Left cardiac atrium (tissue), 4 donors: ENCODE measurements at regions not wholly inside any gene's neighbourhood (a gene's known extent, or its start where the extent isn't known, plus 50 kb on each side); places are given as distances from the start of the nearest gene placed in this dataset.
A peak's percentile ranks its signal among the peaks of the same experiment; 100 is the strongest.

ENCODE experiments used
- ATAC-seq, 2 donors: fragments of 200-7000 bp; cut with Tn5 transposase; one replicate each; pipeline ENCODE4 v1.9.1; 2020; ENCODE audit warnings: mild to moderate bottlenecking in 2 of 2, moderate library complexity in 2 of 2
- DNase-seq: peaks from one replicate; pipeline ENCODE4 v3.0.0-alpha.2; 2020
- intact Hi-C, 2 donors: fragments of 100-400 bp; cut with DNase I; formaldehyde crosslinking; loops; one replicate each; pipeline versions ENCODE4 v1.14.1 to v1.15.1; 2022 to 2023
- microRNA-seq, 2 donors: library from miRNA; unstranded; fragments of <30 nt; microRNA quantifications; one replicate each; pipeline ENCODE4 v1.2.0, GENCODE V29; 2020
- donor health status: DM: no; HTN: yes; CAD: no.
- donor health status: DM: no; HTN: yes; CAD: no; lungs with severe emphysema.
- donor health status: DM: yes; HTN: yes; CAD: no.
- donor health status: Dilated cardiomyopathy.

- intact Hi-C loops, result no loop called here
- DNase-seq (no peak), ATAC-seq (no peak)
Observed at GRCh38 chr2:65500310-65501040, 68.1 kb upstream of the SPRED2 start.

- intact Hi-C loops, result no loop called here
- no peak for ATAC-seq
Observed at GRCh38 chr2:65499216-65499615, 66.8 kb upstream of the SPRED2 start.

GRCh38 chr2:65498396-65498795 lies 66.0 kb upstream of the SPRED2 start:
- no peak for DNase-seq
- intact Hi-C loops, result no loop called here
- no peak for ATAC-seq

More at GRCh38 chr2:65499216-65499615, 66.8 kb upstream of the SPRED2 start:
- no peak for DNase-seq

DNA sequence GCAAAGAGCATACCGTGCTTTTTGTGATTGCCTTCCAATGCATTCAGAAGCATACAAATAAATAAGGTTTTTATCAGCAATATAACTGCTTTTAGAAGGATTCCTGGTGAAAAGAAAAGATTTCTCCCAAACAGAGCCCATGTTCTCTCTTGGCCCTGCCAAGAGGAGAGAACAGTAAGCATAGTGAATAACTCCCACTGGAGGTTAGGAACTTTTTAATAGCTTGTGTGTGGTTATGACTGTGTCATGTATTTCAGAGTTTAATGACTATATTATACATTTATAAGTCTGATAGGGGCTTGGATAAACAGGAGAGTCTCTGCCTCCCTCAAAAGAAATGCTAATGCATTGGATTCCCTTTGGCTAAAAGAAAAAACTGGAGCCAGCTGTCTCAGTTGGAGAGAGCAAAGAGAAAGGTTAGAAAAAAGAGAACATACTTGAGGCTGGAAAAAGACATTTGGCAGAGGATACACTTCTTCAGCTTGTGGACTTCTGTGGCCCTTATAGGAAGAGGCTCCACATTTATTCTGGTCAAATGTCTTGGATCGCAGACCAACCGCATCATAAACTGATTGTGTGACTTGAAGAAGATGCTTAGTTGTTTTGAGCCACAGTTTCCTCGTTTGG lies 63.0 kb upstream of the SPRED2 start:
- ATAC-seq, result no peak
- intact Hi-C loops, result no loop called here
- DNase-seq, result no peak

GRCh38 chr2:65494078-65494477 lies 61.7 kb upstream of the SPRED2 start:
- DNase-seq, result no peak
- intact Hi-C loops, result no loop called here
- no peak for ATAC-seq

DNA sequence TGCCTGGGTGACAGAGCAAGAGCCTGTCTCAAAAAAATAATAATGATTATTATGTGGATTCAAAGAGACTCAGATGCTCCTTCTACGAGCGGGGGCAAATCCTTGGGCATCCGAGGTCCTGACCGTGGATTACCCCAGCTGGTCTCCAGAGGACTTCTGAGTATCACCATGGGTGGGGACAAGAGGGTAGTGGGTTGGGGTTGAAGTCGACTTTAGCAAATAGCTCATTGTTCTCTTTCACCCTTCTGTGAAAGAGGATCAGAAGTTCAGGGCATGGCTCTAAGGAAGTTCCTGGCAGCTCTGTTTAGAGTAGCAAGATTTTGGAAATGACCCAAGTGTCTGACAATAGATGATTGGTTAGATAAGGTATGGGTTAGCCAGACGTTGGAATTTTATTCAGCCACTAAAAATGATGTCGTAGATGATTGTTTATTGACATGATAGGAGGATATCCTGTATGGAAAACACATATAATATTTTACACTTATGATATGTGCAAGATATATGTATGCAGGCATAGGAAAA lies 59.0 kb upstream of the SPRED2 start:
- no peak for DNase-seq
- intact Hi-C loops, result no loop called here
- no peak for ATAC-seq

- intact Hi-C loops, result no loop called here
- ATAC-seq (no peak), DNase-seq (no peak)
Observed at GRCh38 chr2:65490222-65490621, 57.8 kb upstream of the SPRED2 start.

- ATAC-seq (no peak), DNase-seq (no peak)
- intact Hi-C loops, result no loop called here
Observed at GRCh38 chr2:65489269-65489668, 56.9 kb upstream of the SPRED2 start.

GRCh38 chr2:65488527-65488926 lies 56.1 kb upstream of the SPRED2 start:
- intact Hi-C loops, result no loop called here
- no peak for ATAC-seq
- no peak for DNase-seq

DNA sequence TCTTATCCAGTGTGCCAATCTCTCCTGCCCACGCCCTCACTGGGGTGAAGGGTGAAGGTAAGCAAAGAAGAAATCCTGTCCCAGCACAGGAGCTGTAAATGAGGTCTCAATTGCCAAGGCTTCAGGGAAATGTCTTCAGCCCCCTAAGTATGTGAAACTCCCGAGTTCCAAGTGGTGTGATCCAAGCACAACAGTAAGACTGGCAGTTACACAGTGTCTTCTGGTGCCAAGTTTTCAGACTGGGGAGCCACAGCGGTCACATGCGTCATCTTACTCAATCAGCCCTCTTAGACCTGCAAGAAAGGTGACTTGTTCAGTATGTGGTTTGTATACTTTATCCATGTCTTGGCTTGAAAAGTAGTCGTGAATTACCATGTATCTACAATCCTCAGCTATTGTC lies 55.0 kb upstream of the SPRED2 start:
- intact Hi-C loops, result no loop called here
- DNase-seq (no peak), ATAC-seq (no peak)

GRCh38 chr2:65486802-65487201 lies 54.4 kb upstream of the SPRED2 start:
- intact Hi-C loops, result no loop called here
- ATAC-seq, result no peak
- no peak for DNase-seq

DNA sequence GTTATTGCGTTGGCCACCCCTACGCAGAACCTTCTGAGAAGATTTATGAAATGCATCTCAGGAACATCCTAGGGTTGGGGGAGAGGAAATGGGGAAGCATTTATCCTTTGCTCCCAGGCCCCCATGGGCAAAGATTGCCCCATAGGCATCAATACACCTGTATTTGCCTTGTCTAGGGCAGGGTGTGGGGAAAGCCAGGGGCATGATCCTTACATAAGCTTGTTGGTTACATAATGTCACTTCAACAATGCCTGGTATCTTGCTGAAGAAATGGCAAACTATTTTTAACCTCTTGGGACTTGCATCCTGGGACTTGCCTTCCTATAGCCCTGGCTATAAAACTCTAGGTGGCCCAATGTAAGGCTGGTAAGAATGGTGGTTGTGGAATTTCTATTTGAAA lies 53.9 kb upstream of the SPRED2 start:
- ATAC-seq (no peak), DNase-seq (no peak)
- intact Hi-C loops, result no loop called here

DNA sequence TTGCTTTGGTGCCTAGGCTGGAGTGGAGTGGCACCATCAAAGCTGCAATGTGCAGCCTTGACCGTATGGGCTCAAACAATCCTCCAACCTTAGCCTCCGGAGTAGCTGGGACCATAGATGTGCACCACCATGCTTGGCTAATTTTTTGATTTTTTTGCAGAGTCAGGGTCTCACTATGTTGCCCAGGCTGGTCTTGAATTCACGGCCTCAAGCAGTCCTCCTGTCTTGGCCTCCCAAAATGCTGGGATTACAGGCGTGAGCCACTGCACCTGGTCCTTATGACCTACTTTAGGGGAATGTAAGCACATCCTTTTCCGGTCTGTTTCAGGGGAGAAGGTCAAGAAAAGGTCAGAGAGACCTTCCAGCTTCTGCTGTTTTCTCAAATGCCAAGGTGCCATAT lies 53.4 kb upstream of the SPRED2 start:
- DNase-seq (no peak), ATAC-seq (no peak)
- intact Hi-C loops, result no loop called here

DNA sequence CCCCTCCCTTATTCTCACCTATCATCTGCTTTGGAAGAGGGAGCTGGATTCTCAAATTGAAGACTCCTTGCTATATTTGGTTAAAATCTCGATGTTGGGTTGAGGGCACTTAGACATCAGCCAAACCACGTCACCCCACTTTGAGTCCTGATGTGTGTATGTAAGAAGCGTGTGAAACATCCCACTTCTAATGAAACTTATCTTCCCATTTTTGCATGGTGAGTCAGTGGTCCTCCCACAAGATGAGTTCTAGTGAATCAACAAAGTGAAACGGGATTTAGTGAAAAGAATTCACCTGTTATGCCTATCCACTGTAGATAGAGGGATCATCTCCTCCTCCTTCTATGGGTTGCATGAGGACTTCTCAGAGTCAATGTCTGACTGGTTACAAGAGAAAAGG lies 51.4 kb upstream of the SPRED2 start:
- ATAC-seq, result peak in 1 of 2 donors; percentile 59
- intact Hi-C loops, result no loop called here

DNA sequence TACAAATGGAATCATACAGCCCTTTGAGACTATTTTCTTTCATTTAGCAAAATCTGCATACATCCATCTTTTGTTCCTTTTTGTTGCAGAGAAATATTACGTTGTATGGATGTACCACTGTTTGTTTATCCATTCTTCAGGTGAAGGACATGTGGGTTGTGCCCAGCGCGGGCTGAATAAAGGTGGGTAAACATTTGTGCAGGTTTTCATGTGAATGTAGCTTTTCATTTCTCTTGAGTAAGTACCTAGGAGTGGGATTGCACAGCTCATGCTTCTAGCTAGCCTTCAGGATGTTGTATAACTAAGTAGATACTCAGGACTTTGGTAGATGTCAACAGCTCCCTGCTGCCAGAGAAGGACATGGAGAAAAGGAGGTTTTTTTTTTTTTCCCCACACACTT lies 50.6 kb upstream of the SPRED2 start:
- intact Hi-C loops, result no loop called here
- ATAC-seq (no peak), DNase-seq (no peak)

More for the DNA sequence above, 51.4 kb upstream of the SPRED2 start:
- no peak for DNase-seq

Small RNA genes lying in the stretch of these regions (microRNA-seq; reads per million reads assigned to microRNA genes)
- 0 reads per million in 2 donors for gene MIR4778
